ENCODE measurements at regions not wholly inside any gene's neighbourhood (a gene's known extent, or its start where the extent isn't known, plus 50 kb on each side); places are given as distances from the start of the nearest gene placed in this dataset.

- intact Hi-C loops (cut with DNase I), result loop anchor here (5.0 to 10.0 kb wide), 4 partner anchors 273 to 740 kb away; no protein-coding TSS in a partner anchor
- DNase-seq, result no peak
- no peaks in the 10 kb centered on the region for H3K27me3 ChIP-seq
- H3K4me3 ChIP-seq, result no peak overlapping the region
- H3K9ac ChIP-seq (ENCODE audit: low read depth in 2 of 2, low read length in 2 of 2), result no peak overlapping the region
- TF ChIP-seq CTCF (IDR thresholded peaks at IDR 0.05), result no peak
- H3K27ac ChIP-seq, result no peak overlapping the region
- H3K36me3 ChIP-seq, result no peaks in the 10 kb centered on the region
- H3K9me3 ChIP-seq, result no peaks in the 10 kb centered on the region
- H3K4me1 ChIP-seq, result no peaks in the 10 kb centered on the region
These were observed 1241.1 kb downstream of the UQCRFS1 start for GRCh38 chr19:27971869-27972268.

GRCh38 chr19:27971071-27971470 lies 1241.9 kb downstream of the UQCRFS1 start:
- H3K27me3 ChIP-seq, result no peaks in the 10 kb centered on the region
- H3K4me3 ChIP-seq, result no peak overlapping the region
- intact Hi-C loops (cut with DNase I), result loop anchor here (5.0 to 10.0 kb wide), 4 partner anchors 274 to 741 kb away; no protein-coding TSS in a partner anchor
- no peaks in the 10 kb centered on the region for H3K4me1 ChIP-seq
- H3K9me3 ChIP-seq, result no peaks in the 10 kb centered on the region
- H3K36me3 ChIP-seq, result no peaks in the 10 kb centered on the region
- no peak overlapping the region for H3K9ac ChIP-seq (ENCODE audit: low read depth in 2 of 2, low read length in 2 of 2)
- H3K27ac ChIP-seq, result no peak overlapping the region
- DNase-seq, result no peak
- no peak for TF ChIP-seq CTCF (IDR thresholded peaks at IDR 0.05)

- intact Hi-C loops (cut with DNase I), result no loop called here
These were observed 1246.5 kb downstream of the UQCRFS1 start for GRCh38 chr19:27966390-27966816.

GRCh38 chr19:27964185-27964584 lies 1248.8 kb downstream of the UQCRFS1 start:
- H3K27me3 ChIP-seq, result no peaks in the 10 kb centered on the region
- DNase-seq, result no peak
- no peak overlapping the region for H3K4me3 ChIP-seq
- H3K36me3 ChIP-seq, result no peaks in the 10 kb centered on the region
- intact Hi-C loops (cut with DNase I), result no loop called here
- H3K27ac ChIP-seq, result no peak overlapping the region
- H3K4me1 ChIP-seq, result no peaks in the 10 kb centered on the region
- H3K9ac ChIP-seq (ENCODE audit: low read depth in 2 of 2, low read length in 2 of 2), result no peak overlapping the region
- no peaks in the 10 kb centered on the region for H3K9me3 ChIP-seq
- TF ChIP-seq CTCF (IDR thresholded peaks at IDR 0.05), result no peak

More at GRCh38 chr19:27966390-27966816, 1246.5 kb downstream of the UQCRFS1 start:
- Histone ChIP-seq H3K9me3 (no peaks in the 10 kb centered on the region), H3K36me3 (no peaks in the 10 kb centered on the region), H3K27me3 (no peaks in the 10 kb centered on the region), H3K27ac (no peak overlapping the region), H3K4me1 (no peaks in the 10 kb centered on the region), H3K9ac (ENCODE audit: low read depth in 2 of 2, low read length in 2 of 2) (no peak overlapping the region), H3K4me3 (no peak overlapping the region)
- TF ChIP-seq CTCF (IDR thresholded peaks at IDR 0.05), result peak; percentile 40
- DNase-seq, result no peak

- Histone ChIP-seq H3K27ac (no peak overlapping the region), H3K4me1 (no peaks in the 10 kb centered on the region), H3K36me3 (no peaks in the 10 kb centered on the region), H3K4me3 (no peak overlapping the region), H3K9ac (ENCODE audit: low read depth in 2 of 2, low read length in 2 of 2) (no peak overlapping the region), H3K27me3 (no peaks in the 10 kb centered on the region), H3K9me3 (no peaks in the 10 kb centered on the region)
- intact Hi-C loops (cut with DNase I), result no loop called here
- TF ChIP-seq CTCF (IDR thresholded peaks at IDR 0.05), result no peak
- no peak for DNase-seq
These were observed 1250.7 kb downstream of the UQCRFS1 start for GRCh38 chr19:27962264-27962663.
